HG02852 (cell line): ENCODE measurements at regions not wholly inside any gene's neighbourhood (a gene's known extent, or its start where the extent isn't known, plus 50 kb on each side); places are given as distances from the start of the nearest gene placed in this dataset.

ENCODE experiments used
- ATAC-seq: cut with Tn5 transposase; IDR thresholded peaks from one replicate; pipeline ENCODE4 v1.9.1; 2021; ENCODE audit warnings: mild to moderate bottlenecking, moderate library complexity; ENCODE audit not compliant: unreplicated experiment

- no peak for ATAC-seq
These were observed 178.4 kb downstream of the MACROH2A1 start for GRCh38 chr5:135220394-135221186.

- ATAC-seq, result no peak
These were observed 179.2 kb downstream of the MACROH2A1 start for GRCh38 chr5:135219868-135220267.

- ATAC-seq, result no peak
These were observed 180.1 kb downstream of the MACROH2A1 start for GRCh38 chr5:135218790-135219568.

GRCh38 chr5:135218486-135218755, 180.6 kb downstream of the MACROH2A1 start:
- ATAC-seq, result no peak

- ATAC-seq, result no peak
These were observed 181.2 kb downstream of the MACROH2A1 start for GRCh38 chr5:135217669-135218485.

GRCh38 chr5:135216471-135217343, 182.3 kb downstream of the MACROH2A1 start:
- no peak for ATAC-seq

GRCh38 chr5:135215617-135216470, 181.8 kb upstream of the PITX1 start:
- no peak for ATAC-seq

GRCh38 chr5:135214897-135215616, 181.0 kb upstream of the PITX1 start:
- ATAC-seq, result no peak

- ATAC-seq, result no peak
These were observed 179.6 kb upstream of the PITX1 start for GRCh38 chr5:135213466-135214239.

- ATAC-seq, result no peak
These were observed 179.0 kb upstream of the PITX1 start for GRCh38 chr5:135213027-135213386.

GRCh38 chr5:135212361-135213026, 178.5 kb upstream of the PITX1 start:
- no peak for ATAC-seq

GRCh38 chr5:135211791-135212190, 177.8 kb upstream of the PITX1 start:
- no peak for ATAC-seq

GRCh38 chr5:135211083-135211790, 177.2 kb upstream of the PITX1 start:
- no peak for ATAC-seq

GRCh38 chr5:135210286-135211055, 176.4 kb upstream of the PITX1 start:
- no peak for ATAC-seq

- ATAC-seq, result no peak
These were observed 175.1 kb upstream of the PITX1 start for GRCh38 chr5:135208903-135209721.

GRCh38 chr5:135208555-135208902, 174.5 kb upstream of the PITX1 start:
- no peak for ATAC-seq
